ENCODE measurements at regions not wholly inside any gene's neighbourhood (a gene's known extent, or its start where the extent isn't known, plus 50 kb on each side); places are given as distances from the start of the nearest gene placed in this dataset.

GRCh38 chr3:193754719-193755118, 161.7 kb downstream of the OPA1 start:
- no peak for DNase-seq (ENCODE audit: low spot score)

- DNase-seq (ENCODE audit: low spot score): no peak
Measured at GRCh38 chr3:193756536-193756935, 163.5 kb downstream of the OPA1 start.

GRCh38 chr3:193757457-193757856, 164.4 kb downstream of the OPA1 start:
- DNase-seq (ENCODE audit: low spot score): no peak

GRCh38 chr3:193761969-193762368, 169.0 kb downstream of the OPA1 start:
- no peak for DNase-seq (ENCODE audit: low spot score)

GRCh38 chr3:193762657-193763056, 169.6 kb downstream of the OPA1 start:
- DNase-seq (ENCODE audit: low spot score): no peak

GRCh38 chr3:193764959-193765358, 172.0 kb downstream of the OPA1 start:
- DNase-seq (ENCODE audit: low spot score): no peak

GRCh38 chr3:193767353-193768069, 174.5 kb downstream of the OPA1 start:
- DNase-seq (ENCODE audit: low spot score): no peak

GRCh38 chr3:193768070-193768394, 175.0 kb downstream of the OPA1 start:
- DNase-seq (ENCODE audit: low spot score): no peak

GRCh38 chr3:193769437-193769836, 176.4 kb downstream of the OPA1 start:
- DNase-seq (ENCODE audit: low spot score): no peak

GRCh38 chr3:193771011-193771652, 178.1 kb downstream of the OPA1 start:
- no peak for DNase-seq (ENCODE audit: low spot score)

- DNase-seq (ENCODE audit: low spot score): no peak
Measured at GRCh38 chr3:193771653-193772421, 178.8 kb downstream of the OPA1 start.

GRCh38 chr3:193772422-193772763, 179.4 kb downstream of the OPA1 start:
- no peak for DNase-seq (ENCODE audit: low spot score)

- DNase-seq (ENCODE audit: low spot score): no peak
Measured at GRCh38 chr3:193773266-193774220, 180.5 kb downstream of the OPA1 start.

GRCh38 chr3:193774272-193774915, 181.4 kb downstream of the OPA1 start:
- no peak for DNase-seq (ENCODE audit: low spot score)

- no peak for DNase-seq (ENCODE audit: low spot score)
Measured at GRCh38 chr3:193774916-193775285, 181.9 kb downstream of the OPA1 start.

- no peak for DNase-seq (ENCODE audit: low spot score)
Measured at GRCh38 chr3:193775421-193776077, 182.5 kb downstream of the OPA1 start.

GRCh38 chr3:193776626-193777358, 183.8 kb downstream of the OPA1 start:
- no peak for DNase-seq (ENCODE audit: low spot score)

- DNase-seq (ENCODE audit: low spot score): no peak
Measured at GRCh38 chr3:193777524-193777923, 184.5 kb downstream of the OPA1 start.

- no peak for DNase-seq (ENCODE audit: low spot score)
Measured at GRCh38 chr3:193778676-193779075, 185.7 kb downstream of the OPA1 start.

- DNase-seq (ENCODE audit: low spot score): no peak
Measured at GRCh38 chr3:193779933-193780332, 186.9 kb downstream of the OPA1 start.

- no peak for DNase-seq (ENCODE audit: low spot score)
Measured at GRCh38 chr3:193780397-193780796, 187.4 kb downstream of the OPA1 start.

All from HuH-7.5 (cell line).